ENCODE measurements at regions not wholly inside any gene's neighbourhood (a gene's known extent, or its start where the extent isn't known, plus 50 kb on each side); places are given as distances from the start of the nearest gene placed in this dataset.

DNA sequence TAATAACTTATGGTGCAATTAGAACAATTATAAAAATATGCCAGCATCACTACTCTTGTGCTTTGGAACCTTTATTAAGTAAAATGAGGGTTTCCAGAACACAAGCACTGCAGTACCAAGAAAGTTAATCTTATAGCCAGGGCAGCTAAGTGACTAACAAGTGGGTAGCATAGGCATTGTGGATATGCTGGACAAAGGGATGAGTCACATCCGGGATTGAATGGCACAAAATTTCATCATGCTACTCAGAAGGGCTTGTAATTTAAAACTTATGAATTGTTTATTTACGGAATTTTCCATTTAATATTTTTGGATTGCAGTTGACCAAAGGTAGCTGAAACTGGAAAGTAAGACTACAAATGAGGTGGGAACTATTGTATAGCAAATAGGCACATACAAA, 250.6 kb downstream of the C7orf25 start:
- TF ChIP-seq HDGF (IDR thresholded peaks at IDR 0.05; ENCODE audit: borderline replicate concordance) (no peak), BHLHE40 (IDR thresholded peaks at IDR 0.05; ENCODE audit: borderline replicate concordance) (no peak), SUZ12 (IDR thresholded peaks at IDR 0.05) (no peak), ARNT (IDR thresholded peaks at IDR 0.05) (no peak), ZNF384 (IDR thresholded peaks at IDR 0.05) (no peak), FOXA1 (IDR thresholded peaks at IDR 0.05) (no peak), SP1 (IDR thresholded peaks at IDR 0.05) (no peak), CTBP1 (IDR thresholded peaks at IDR 0.05; ENCODE audit: borderline replicate concordance) (no peak), TARDBP (IDR thresholded peaks at IDR 0.05) (no peak), NFRKB (IDR thresholded peaks at IDR 0.05) (no peak)

Measured in HEK293T (cell line).